HCT116 (cell line): ENCODE measurements at regions not wholly inside any gene's neighbourhood (a gene's known extent, or its start where the extent isn't known, plus 50 kb on each side); places are given as distances from the start of the nearest gene placed in this dataset.

ENCODE experiments used
- CEBPB ChIP-seq: IDR thresholded peaks from 2 replicates; pipeline ENCODE4 v1.6.1; 2012; ENCODE audit warnings: low read depth
- EZH2 ChIP-seq: fragments of 200-600 bp; sonication (generic); IDR thresholded peaks from 2 replicates; pipeline ENCODE4 v1.6.1; 2017; ENCODE audit warnings: antibody characterized with exemption, mixed run types
- POLR2A ChIP-seq: IDR thresholded peaks from 2 replicates; pipeline ENCODE4 v1.7.0; 2011; ENCODE audit warnings: borderline replicate concordance; ENCODE audit not compliant: insufficient read depth, insufficient read length; ENCODE audit errors: extremely low read depth
- POLR2AphosphoS5 ChIP-seq: IDR thresholded peaks from 2 replicates; pipeline ENCODE4 v1.6.1; 2011; ENCODE audit warnings: mild to moderate bottlenecking, low read depth, low read length, moderate library complexity
- RAD21 ChIP-seq: IDR thresholded peaks from 2 replicates; pipeline ENCODE4 v1.6.1; 2012; ENCODE audit warnings: low read depth, mild to moderate bottlenecking
- SRF ChIP-seq: IDR thresholded peaks from 2 replicates; pipeline ENCODE4 v1.6.1; 2012; ENCODE audit warnings: low read depth
- YY1 ChIP-seq: IDR thresholded peaks from 2 replicates; pipeline ENCODE4 v1.6.1; 2011; ENCODE audit warnings: low read length, low read depth, moderate library complexity, mild to moderate bottlenecking; ENCODE audit not compliant: insufficient replicate concordance; ENCODE audit errors: extremely low read depth
- TF ChIP-seq, protein P1 (sequence below): IDR thresholded peaks from 2 replicates; pipeline ENCODE4 v1.6.1; 2012
- TF ChIP-seq, protein P2 (sequence below), 3 experiments: fragments of 200-600 bp in 1 of 3; sonication (generic) in 1 of 3; IDR thresholded peaks in 2 of 3; conservative IDR thresholded peaks in 1 of 3; 2 replicates each; pipeline ENCODE4 v1.5.1; 2012 to 2017; ENCODE audit warnings: low read depth in 2 of 3, low read length in 2 of 3, antibody characterized with exemption in 1 of 3, borderline replicate concordance in 1 of 3, control low read depth in 1 of 3, mild to moderate bottlenecking in 1 of 3, mixed read lengths in 1 of 3, mixed run types in 1 of 3, moderate library complexity in 1 of 3; ENCODE audit not compliant: insufficient read depth in 1 of 3
- TF ChIP-seq, protein P3 (sequence below): IDR thresholded peaks from 2 replicates; pipeline ENCODE4 v1.6.1; 2012; ENCODE audit warnings: low read depth
- TF ChIP-seq, protein P4 (sequence below): IDR thresholded peaks from 2 replicates; pipeline ENCODE4 v1.6.1; 2012

DNA sequence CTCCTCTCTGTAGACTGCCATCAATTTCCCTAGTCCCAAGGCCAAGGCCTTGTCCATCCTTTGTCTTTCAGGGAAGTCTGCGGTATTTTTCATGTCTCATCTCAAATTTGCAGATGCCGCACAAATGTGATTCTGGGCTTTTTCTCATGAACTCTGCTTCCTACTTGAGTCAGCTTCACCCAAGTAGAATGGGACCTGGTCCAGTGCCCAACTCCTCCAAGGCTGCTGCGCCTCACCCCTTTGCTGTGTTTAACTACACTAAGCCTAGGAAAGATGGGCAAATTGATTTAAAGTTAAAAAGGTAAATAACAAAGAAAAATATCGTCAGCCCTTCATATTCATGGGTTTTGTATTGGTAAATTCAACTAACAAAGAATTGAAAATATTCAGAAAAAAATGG, 1092.6 kb upstream of the AUTS2 start:
- TF ChIP-seq, protein P1, sequence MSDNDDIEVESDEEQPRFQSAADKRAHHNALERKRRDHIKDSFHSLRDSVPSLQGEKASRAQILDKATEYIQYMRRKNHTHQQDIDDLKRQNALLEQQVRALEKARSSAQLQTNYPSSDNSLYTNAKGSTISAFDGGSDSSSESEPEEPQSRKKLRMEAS: no peak
- TF ChIP-seq, protein P2, sequence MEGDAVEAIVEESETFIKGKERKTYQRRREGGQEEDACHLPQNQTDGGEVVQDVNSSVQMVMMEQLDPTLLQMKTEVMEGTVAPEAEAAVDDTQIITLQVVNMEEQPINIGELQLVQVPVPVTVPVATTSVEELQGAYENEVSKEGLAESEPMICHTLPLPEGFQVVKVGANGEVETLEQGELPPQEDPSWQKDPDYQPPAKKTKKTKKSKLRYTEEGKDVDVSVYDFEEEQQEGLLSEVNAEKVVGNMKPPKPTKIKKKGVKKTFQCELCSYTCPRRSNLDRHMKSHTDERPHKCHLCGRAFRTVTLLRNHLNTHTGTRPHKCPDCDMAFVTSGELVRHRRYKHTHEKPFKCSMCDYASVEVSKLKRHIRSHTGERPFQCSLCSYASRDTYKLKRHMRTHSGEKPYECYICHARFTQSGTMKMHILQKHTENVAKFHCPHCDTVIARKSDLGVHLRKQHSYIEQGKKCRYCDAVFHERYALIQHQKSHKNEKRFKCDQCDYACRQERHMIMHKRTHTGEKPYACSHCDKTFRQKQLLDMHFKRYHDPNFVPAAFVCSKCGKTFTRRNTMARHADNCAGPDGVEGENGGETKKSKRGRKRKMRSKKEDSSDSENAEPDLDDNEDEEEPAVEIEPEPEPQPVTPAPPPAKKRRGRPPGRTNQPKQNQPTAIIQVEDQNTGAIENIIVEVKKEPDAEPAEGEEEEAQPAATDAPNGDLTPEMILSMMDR (IDR thresholded peaks at IDR 0.05 in 2 of 3, conservative IDR thresholded peaks at IDR 0.05 in 1 of 3; ENCODE audit: borderline replicate concordance in 1 of 3, insufficient read depth in 1 of 3, low read depth in 2 of 3, low read length in 2 of 3): no peak
- TF ChIP-seq EZH2 (no peak), POLR2AphosphoS5 (no peak), CEBPB (no peak), SRF (no peak), POLR2A (no peak), YY1 (no peak), RAD21 (no peak)
- TF ChIP-seq, protein P3, sequence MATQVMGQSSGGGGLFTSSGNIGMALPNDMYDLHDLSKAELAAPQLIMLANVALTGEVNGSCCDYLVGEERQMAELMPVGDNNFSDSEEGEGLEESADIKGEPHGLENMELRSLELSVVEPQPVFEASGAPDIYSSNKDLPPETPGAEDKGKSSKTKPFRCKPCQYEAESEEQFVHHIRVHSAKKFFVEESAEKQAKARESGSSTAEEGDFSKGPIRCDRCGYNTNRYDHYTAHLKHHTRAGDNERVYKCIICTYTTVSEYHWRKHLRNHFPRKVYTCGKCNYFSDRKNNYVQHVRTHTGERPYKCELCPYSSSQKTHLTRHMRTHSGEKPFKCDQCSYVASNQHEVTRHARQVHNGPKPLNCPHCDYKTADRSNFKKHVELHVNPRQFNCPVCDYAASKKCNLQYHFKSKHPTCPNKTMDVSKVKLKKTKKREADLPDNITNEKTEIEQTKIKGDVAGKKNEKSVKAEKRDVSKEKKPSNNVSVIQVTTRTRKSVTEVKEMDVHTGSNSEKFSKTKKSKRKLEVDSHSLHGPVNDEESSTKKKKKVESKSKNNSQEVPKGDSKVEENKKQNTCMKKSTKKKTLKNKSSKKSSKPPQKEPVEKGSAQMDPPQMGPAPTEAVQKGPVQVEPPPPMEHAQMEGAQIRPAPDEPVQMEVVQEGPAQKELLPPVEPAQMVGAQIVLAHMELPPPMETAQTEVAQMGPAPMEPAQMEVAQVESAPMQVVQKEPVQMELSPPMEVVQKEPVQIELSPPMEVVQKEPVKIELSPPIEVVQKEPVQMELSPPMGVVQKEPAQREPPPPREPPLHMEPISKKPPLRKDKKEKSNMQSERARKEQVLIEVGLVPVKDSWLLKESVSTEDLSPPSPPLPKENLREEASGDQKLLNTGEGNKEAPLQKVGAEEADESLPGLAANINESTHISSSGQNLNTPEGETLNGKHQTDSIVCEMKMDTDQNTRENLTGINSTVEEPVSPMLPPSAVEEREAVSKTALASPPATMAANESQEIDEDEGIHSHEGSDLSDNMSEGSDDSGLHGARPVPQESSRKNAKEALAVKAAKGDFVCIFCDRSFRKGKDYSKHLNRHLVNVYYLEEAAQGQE: no peak
- TF ChIP-seq, protein P4, sequence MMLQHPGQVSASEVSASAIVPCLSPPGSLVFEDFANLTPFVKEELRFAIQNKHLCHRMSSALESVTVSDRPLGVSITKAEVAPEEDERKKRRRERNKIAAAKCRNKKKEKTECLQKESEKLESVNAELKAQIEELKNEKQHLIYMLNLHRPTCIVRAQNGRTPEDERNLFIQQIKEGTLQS: no peak
